K562 (cell line): ENCODE measurements at regions not wholly inside any gene's neighbourhood (a gene's known extent, or its start where the extent isn't known, plus 50 kb on each side); places are given as distances from the start of the nearest gene placed in this dataset.

Experiments used
- ARNT ChIP-seq, 2 experiments: fragments of 450-650 bp; IDR thresholded peaks; 2 replicates each; pipeline ENCODE4 v1.6.1; 2016; ENCODE audit warnings: mild to moderate bottlenecking in 1 of 2
- BCL6 ChIP-seq: fragments of 250-450 bp; sonication (Bioruptor Pico); IDR thresholded peaks from 2 replicates; pipeline ENCODE4 v1.4.0; 2020
- KAT7 ChIP-seq: sonication (generic); formaldehyde crosslinking; IDR thresholded peaks from 2 replicates; pipeline ENCODE4 v1.8.0; 2022; ENCODE audit warnings: missing genetic modification reagents, mild to moderate bottlenecking, borderline replicate concordance
- MYC ChIP-seq, 2 experiments: fragments of 250-450 bp in 1 of 2; sonication (Bioruptor Pico) in 1 of 2; IDR thresholded peaks; 2 replicates each; pipeline versions ENCODE4 v1.5.1 to v1.6.1; 2012 to 2021; ENCODE audit warnings: low read depth in 2 of 2, borderline replicate concordance in 1 of 2, improper control_type of control experiment in 1 of 2, low read length in 1 of 2, mild to moderate bottlenecking in 1 of 2, moderate library complexity in 1 of 2
- NKRF ChIP-seq: fragments of 450-650 bp; IDR thresholded peaks from 2 replicates; pipeline ENCODE4 v1.6.1; 2016; ENCODE audit warnings: borderline replicate concordance
- NR4A1 ChIP-seq, 2 experiments: fragments of 250-450 bp in 1 of 2; fragments of 450-650 bp in 1 of 2; sonication (Bioruptor Pico) in 1 of 2; IDR thresholded peaks; 2 replicates each; pipeline versions ENCODE4 v1.4.0 to v1.6.1; 2016 to 2020; ENCODE audit warnings: mild to moderate bottlenecking in 2 of 2, missing compliant biosample characterization in 1 of 2, missing genetic modification characterization in 1 of 2, moderate library complexity in 1 of 2
- PKNOX1 ChIP-seq: fragments of 450-650 bp; IDR thresholded peaks from 2 replicates; pipeline ENCODE4 v1.6.1; 2016
- POLR2G ChIP-seq: fragments of 200-400 bp; formaldehyde crosslinking; IDR thresholded peaks from 2 replicates; pipeline ENCODE4 v1.6.1; 2017; ENCODE audit warnings: low read depth, mild to moderate bottlenecking, antibody characterized with exemption, low read length, moderate library complexity
- RBM14 ChIP-seq: fragments of 200-400 bp; formaldehyde crosslinking; IDR thresholded peaks from 2 replicates; pipeline ENCODE4 v1.6.1; 2018; ENCODE audit warnings: low read depth, mild to moderate bottlenecking, low read length, moderate library complexity, borderline replicate concordance; ENCODE audit not compliant: insufficient read depth
- RBM17 ChIP-seq: fragments of 200-400 bp; formaldehyde crosslinking; IDR thresholded peaks from 2 replicates; pipeline ENCODE4 v1.6.1; 2017; ENCODE audit warnings: low read depth, mild to moderate bottlenecking, low read length, borderline replicate concordance
- SPI1 ChIP-seq: IDR thresholded peaks from 2 replicates; pipeline ENCODE4 v1.6.1; 2011; ENCODE audit warnings: low read depth, low read length, control low read depth, borderline replicate concordance
- SREBF2 ChIP-seq: sonication (generic); formaldehyde crosslinking; IDR thresholded peaks from 2 replicates; pipeline ENCODE4 v1.4.0; 2020; ENCODE audit warnings: mild to moderate bottlenecking, missing genetic modification reagents
- TBL1XR1 ChIP-seq, 2 experiments: IDR thresholded peaks; 2 replicates each; pipeline ENCODE4 v1.6.1; 2012; ENCODE audit warnings: improper control_type of control experiment in 2 of 2, low read length in 2 of 2, mild to moderate bottlenecking in 1 of 2
- WHSC1 ChIP-seq: IDR thresholded peaks from one replicate; pipeline ENCODE4 v1.6.1; 2012; ENCODE audit warnings: low read length, control low read depth, inconsistent platforms
- ZNF263 ChIP-seq: sonication (generic); formaldehyde crosslinking; IDR thresholded peaks from 2 replicates; pipeline ENCODE4 v1.8.0; 2022; ENCODE audit warnings: mild to moderate bottlenecking, missing genetic modification reagents, borderline replicate concordance
- ZNF280B ChIP-seq: fragments of 250-450 bp; sonication (Bioruptor Pico); IDR thresholded peaks from 2 replicates; pipeline ENCODE4 v1.5.1; 2021; ENCODE audit warnings: mild to moderate bottlenecking
- ZNF511 ChIP-seq: sonication (generic); formaldehyde crosslinking; IDR thresholded peaks from 2 replicates; pipeline ENCODE4 v1.8.0; 2022; ENCODE audit warnings: mild to moderate bottlenecking, missing genetic modification reagents
- ZNF561 ChIP-seq: fragments of 450-650 bp; formaldehyde crosslinking; conservative IDR thresholded peaks from 2 replicates; pipeline ENCODE4 v1.4.0; 2020; ENCODE audit warnings: mild to moderate bottlenecking, moderate library complexity
- ZNF79 ChIP-seq: fragments of 250-450 bp; sonication (Bioruptor Pico); IDR thresholded peaks from 2 replicates; pipeline ENCODE4 v1.4.0; 2020; ENCODE audit warnings: low read depth, mild to moderate bottlenecking, moderate library complexity

- TF ChIP-seq ARNT (IDR thresholded peaks at IDR 0.05), result peak; percentile 98 to 99
- peak; percentile 49 for TF ChIP-seq POLR2G
- no peak for TF ChIP-seq ZNF280B (CRISPR knock-in tag)
- TF ChIP-seq SPI1, result peak; percentile 99
- TF ChIP-seq NKRF, result 0 out of 2 replicates have a peak, but pooled peaks have one; percentile 65
- no peak for TF ChIP-seq WHSC1
- TF ChIP-seq TBL1XR1 (IDR thresholded peaks at IDR 0.05; ENCODE audit: low read length in 2 of 2), result peak; percentile 99 to 100
- TF ChIP-seq PKNOX1, result peak; percentile 86
- TF ChIP-seq ZNF561 (CRISPR knock-in tag), result 0 out of 2 replicates have a peak, but pooled peaks have one; percentile 59
- peak; percentile 69 for TF ChIP-seq ZNF79
- TF ChIP-seq BCL6 (CRISPR knock-in tag), result peak; percentile 79
- peak; percentile 85 for TF ChIP-seq MYC (IDR thresholded peaks at IDR 0.05; ENCODE audit: low read depth, low read length)
- 0 out of 2 replicates have a peak, but pooled peaks have one; percentile 6 for TF ChIP-seq MYC (CRISPR knock-in tag; IDR thresholded peaks at IDR 0.05; ENCODE audit: borderline replicate concordance, low read depth)
- peak; percentile 53; the same call in 1 of the 2 replicates for TF ChIP-seq ZNF263 (CRISPR knock-in tag)
- TF ChIP-seq RBM17, result no peak
- TF ChIP-seq RBM14, result no peak
- peak; percentile 65; the same call in 1 of the 2 replicates for TF ChIP-seq KAT7 (CRISPR knock-in tag)
- peak; percentile 54; the same call in 1 of the 2 replicates for TF ChIP-seq ZNF511 (CRISPR knock-in tag)
- peak; percentile 12 for TF ChIP-seq NR4A1 (CRISPR knock-in tag; IDR thresholded peaks at IDR 0.05)
- TF ChIP-seq NR4A1 (tag; IDR thresholded peaks at IDR 0.05), result peak; percentile 88
- TF ChIP-seq SREBF2 (CRISPR knock-in tag), result no peak
Measured at GRCh38 chr16:85535352-85536072, 77.6 kb upstream of the GSE1 start (continued).
